Colonic mucosa (tissue), 4 donors: ENCODE measurements at regions not wholly inside any gene's neighbourhood (a gene's known extent, or its start where the extent isn't known, plus 50 kb on each side); places are given as distances from the start of the nearest gene placed in this dataset.

Experiments
- DNase-seq: peaks from one replicate; pipeline ENCODE4 v3.0.0-alpha.2; 2020
- H3K27ac ChIP-seq: fragments of 200-600 bp; one replicate; pipeline ENCODE4 v1.8.0; 2021
- H3K27me3 ChIP-seq: fragments of 200-600 bp; one replicate; pipeline ENCODE4 v1.8.0; 2021
- H3K36me3 ChIP-seq: fragments of 200-600 bp; one replicate; pipeline ENCODE4 v1.8.0; 2021
- H3K4me1 ChIP-seq: fragments of 200-600 bp; one replicate; pipeline ENCODE4 v1.8.0; 2021; ENCODE audit warnings: mild to moderate bottlenecking
- H3K4me3 ChIP-seq: fragments of 200-600 bp; one replicate; pipeline ENCODE4 v1.8.0; 2021
- H3K9ac ChIP-seq, 2 donors: one replicate each; pipeline ENCODE4 v1.7.0; 2013; ENCODE audit warnings: control low read depth in 2 of 2, low read depth in 2 of 2, low read length in 2 of 2
- H3K9me3 ChIP-seq: fragments of 200-600 bp; one replicate; pipeline ENCODE4 v1.8.0; 2021
- intact Hi-C: fragments of 100-400 bp; cut with DNase I; formaldehyde crosslinking; loops from one replicate; pipeline ENCODE4 v1.14.1; 2022
- TF ChIP-seq, protein P1 (sequence below): fragments of 200-600 bp; IDR thresholded peaks from one replicate; pipeline ENCODE4 v1.8.0; 2022; ENCODE audit warnings: antibody characterized with exemption, mild to moderate bottlenecking
- donor health status: healthy.
- donor health status: DM: no; HTN: no; CAD: no.
- donor health status: DM: no; HTN: no; CAD: no.

DNA sequence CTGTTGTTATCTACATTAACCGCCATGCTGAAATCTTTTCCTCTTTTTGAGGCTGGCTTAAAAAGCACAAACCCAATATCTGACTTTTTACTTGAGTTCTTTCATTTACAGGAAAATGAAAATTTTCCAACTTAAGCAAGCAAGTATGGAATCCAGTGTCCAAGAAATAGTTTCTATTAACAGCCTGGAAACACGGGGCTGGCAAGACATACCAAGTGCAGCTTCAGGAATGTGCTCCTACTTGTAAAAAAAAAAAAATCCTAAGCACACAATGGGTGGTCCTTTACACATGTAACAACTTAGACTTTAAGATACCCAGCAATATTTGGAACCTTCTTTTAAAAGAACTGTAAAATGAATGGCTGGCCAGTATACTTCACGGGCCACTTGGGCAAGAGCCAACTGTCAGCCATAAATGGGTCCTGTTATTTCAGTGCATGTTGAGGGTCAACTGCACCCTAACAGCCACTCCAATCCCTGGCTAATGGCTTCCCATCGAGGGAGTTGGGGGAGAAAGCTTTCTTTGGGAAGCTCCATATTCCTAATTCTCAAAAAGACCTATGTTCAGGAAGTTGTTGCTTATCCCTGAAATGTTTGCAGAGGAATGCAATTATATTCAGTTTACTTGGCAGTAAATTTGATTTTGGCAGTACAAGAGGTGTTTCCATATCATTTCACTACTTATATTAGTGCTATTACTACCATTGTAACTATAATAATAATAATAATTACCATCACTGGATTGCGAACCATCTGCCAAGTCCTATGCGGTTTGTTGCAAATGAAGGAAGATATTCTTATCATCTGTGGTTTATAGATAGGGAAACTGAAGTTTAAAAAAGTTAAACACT is 236.4 kb upstream of the TMEM72 start:
- Histone ChIP-seq H3K36me3 (no peaks in the 10 kb centered on the region), H3K4me1 (no peaks in the 10 kb centered on the region), H3K27me3 (no peaks in the 10 kb centered on the region), H3K9ac (no peak overlapping the region), H3K4me3 (no peak overlapping the region), H3K27ac (no peak overlapping the region), H3K9me3 (no peaks in the 10 kb centered on the region)
- TF ChIP-seq, protein P1, sequence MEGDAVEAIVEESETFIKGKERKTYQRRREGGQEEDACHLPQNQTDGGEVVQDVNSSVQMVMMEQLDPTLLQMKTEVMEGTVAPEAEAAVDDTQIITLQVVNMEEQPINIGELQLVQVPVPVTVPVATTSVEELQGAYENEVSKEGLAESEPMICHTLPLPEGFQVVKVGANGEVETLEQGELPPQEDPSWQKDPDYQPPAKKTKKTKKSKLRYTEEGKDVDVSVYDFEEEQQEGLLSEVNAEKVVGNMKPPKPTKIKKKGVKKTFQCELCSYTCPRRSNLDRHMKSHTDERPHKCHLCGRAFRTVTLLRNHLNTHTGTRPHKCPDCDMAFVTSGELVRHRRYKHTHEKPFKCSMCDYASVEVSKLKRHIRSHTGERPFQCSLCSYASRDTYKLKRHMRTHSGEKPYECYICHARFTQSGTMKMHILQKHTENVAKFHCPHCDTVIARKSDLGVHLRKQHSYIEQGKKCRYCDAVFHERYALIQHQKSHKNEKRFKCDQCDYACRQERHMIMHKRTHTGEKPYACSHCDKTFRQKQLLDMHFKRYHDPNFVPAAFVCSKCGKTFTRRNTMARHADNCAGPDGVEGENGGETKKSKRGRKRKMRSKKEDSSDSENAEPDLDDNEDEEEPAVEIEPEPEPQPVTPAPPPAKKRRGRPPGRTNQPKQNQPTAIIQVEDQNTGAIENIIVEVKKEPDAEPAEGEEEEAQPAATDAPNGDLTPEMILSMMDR, result no peak
- intact Hi-C loops, result no loop called here
- no peak for DNase-seq

DNA sequence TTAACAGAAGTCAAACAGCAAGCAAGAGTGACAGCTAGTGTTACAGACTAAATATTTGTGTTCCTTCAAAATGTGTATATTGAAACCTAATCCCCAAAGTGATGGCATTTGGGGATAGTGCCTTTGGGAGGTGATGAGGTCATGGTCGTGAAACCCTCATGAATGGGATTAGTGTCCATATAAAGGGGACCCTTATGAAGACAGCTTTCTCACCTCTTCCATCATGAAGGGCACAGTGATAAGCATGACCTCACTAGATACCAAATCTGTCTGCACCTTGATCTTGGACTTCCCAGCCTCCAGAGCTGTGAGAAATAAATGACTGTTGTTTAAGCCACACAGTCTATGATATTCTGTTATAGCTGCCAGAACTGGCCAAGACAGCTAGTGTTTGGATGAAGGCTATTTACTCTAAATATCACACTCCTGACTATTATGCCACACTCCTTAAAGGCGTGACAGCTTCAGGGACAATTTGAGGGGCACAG is 235.7 kb upstream of the TMEM72 start:
- no peak for DNase-seq
- Histone ChIP-seq H3K4me1 (no peaks in the 10 kb centered on the region), H3K9me3 (no peaks in the 10 kb centered on the region), H3K36me3 (no peaks in the 10 kb centered on the region), H3K9ac (no peak overlapping the region), H3K4me3 (no peak overlapping the region), H3K27me3 (no peaks in the 10 kb centered on the region), H3K27ac (no peak overlapping the region)
- intact Hi-C loops, result no loop called here
- TF ChIP-seq, protein P1, result no peak

DNA sequence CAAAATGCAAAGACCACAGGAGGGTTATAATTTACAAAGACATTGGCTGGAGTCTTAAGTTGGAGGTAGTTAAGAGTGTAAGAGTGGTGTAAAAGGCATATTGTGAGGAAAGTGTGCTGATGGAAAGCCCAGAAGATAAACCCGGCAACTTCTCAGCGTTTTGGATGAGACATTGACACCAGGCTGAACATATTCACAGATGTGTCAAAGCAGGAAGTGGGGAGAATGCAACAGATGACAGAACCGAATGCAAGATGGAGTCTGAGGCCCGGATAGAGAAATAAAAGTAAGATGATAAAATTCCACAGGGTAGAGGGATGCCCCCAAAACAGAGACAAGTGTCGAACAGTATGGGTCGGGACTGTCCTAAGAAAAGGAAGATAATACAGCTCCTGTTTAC is 230.4 kb upstream of the TMEM72 start:
- no peak overlapping the region for H3K27ac ChIP-seq
- H3K9me3 ChIP-seq, result no peaks in the 10 kb centered on the region
- TF ChIP-seq, protein P1, result no peak
- intact Hi-C loops, result no loop called here
- H3K9ac ChIP-seq, result no peak overlapping the region
- no peaks in the 10 kb centered on the region for H3K36me3 ChIP-seq
- no peak for DNase-seq
- H3K27me3 ChIP-seq, result no peaks in the 10 kb centered on the region
- H3K4me3 ChIP-seq, result no peak overlapping the region
- no peaks in the 10 kb centered on the region for H3K4me1 ChIP-seq

DNA sequence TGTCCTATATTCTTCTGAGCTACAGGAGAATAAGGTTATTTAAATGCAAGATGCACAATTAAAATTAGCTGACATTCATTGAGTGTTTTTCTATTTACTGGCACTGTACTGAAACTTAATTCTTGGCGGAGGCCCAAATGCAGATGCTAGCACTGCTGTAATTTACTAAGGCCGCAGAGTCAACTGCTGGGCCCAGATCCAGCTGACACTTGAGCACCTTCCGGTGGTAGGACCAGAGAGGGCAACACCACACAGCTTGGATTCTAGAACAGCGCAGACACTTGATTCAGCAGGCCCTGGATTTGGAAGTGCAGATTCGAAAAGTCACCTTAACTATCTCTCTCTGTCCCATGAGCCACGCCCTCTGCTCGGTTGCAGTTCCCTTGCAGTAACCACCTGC is 228.6 kb upstream of the TMEM72 start:
- no peaks in the 10 kb centered on the region for H3K36me3 ChIP-seq
- no peaks in the 10 kb centered on the region for H3K27me3 ChIP-seq
- H3K27ac ChIP-seq, result no peak overlapping the region
- no peaks in the 10 kb centered on the region for H3K9me3 ChIP-seq
- intact Hi-C loops, result no loop called here
- no peak for DNase-seq
- no peak overlapping the region for H3K9ac ChIP-seq
- TF ChIP-seq, protein P1, result no peak
- no peaks in the 10 kb centered on the region for H3K4me1 ChIP-seq
- no peak overlapping the region for H3K4me3 ChIP-seq

DNA sequence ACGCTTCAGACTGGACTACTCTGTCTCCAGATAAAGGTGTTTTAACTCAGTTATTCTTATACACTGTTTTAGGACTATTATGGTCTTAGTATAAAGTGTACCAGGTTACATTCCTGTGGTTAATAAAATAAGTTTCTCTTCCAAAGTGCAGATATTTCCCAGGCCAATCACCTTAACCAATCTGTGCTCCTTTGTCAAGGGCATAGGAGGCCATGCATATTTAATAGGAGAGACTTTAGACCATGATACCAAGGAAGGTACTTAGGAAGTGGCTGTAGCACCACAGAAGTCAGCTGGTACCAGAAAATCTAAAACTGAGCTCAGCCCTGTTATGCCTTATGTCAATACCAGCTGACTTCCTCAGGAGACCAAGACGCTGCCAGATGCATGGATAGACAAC is 226.5 kb upstream of the TMEM72 start:
- Histone ChIP-seq H3K27ac (no peak overlapping the region), H3K4me3 (no peak overlapping the region), H3K9ac (no peak overlapping the region), H3K9me3 (no peaks in the 10 kb centered on the region), H3K36me3 (no peaks in the 10 kb centered on the region), H3K4me1 (no peaks in the 10 kb centered on the region), H3K27me3 (no peaks in the 10 kb centered on the region)
- intact Hi-C loops, result no loop called here
- TF ChIP-seq, protein P1, result no peak
- DNase-seq, result no peak
